CD14-positive monocyte (primary cell): ENCODE measurements at regions not wholly inside any gene's neighbourhood (a gene's known extent, or its start where the extent isn't known, plus 50 kb on each side); places are given as distances from the start of the nearest gene placed in this dataset.

Experiments used
- DNase-seq, 3 donors: peaks; one replicate each; pipeline ENCODE4 v3.0.0-alpha.2; 2011 to 2022
- H2AFZ ChIP-seq: 2 replicates; pipeline ENCODE4 v1.6.0; 2012; ENCODE audit warnings: mild to moderate bottlenecking, low read depth, low read length, inconsistent platforms; ENCODE audit not compliant: insufficient read depth, poor library complexity, severe bottlenecking
- H3K27ac ChIP-seq, 2 donors: 1 replicate in 1 of 2; 2 replicates in 1 of 2; pipeline ENCODE4 v1.5.1; 2012 to 2013; ENCODE audit warnings: low read length in 2 of 2, control low read depth in 1 of 2, inconsistent platforms in 1 of 2, low read depth in 1 of 2, mild to moderate bottlenecking in 1 of 2
- H3K27me3 ChIP-seq, 2 donors: one replicate each; pipeline versions ENCODE4 v1.6.0 to v1.6.1; 2011 to 2013; ENCODE audit warnings: low read length in 2 of 2; ENCODE audit not compliant: control insufficient read depth in 2 of 2, insufficient read depth in 2 of 2
- H3K36me3 ChIP-seq, 2 donors: replicated peaks in 1 of 2; 1 replicate in 1 of 2; 2 replicates in 1 of 2; pipeline versions ENCODE4 v1.5.1 to v1.6.1; 2012 to 2013; ENCODE audit warnings: low read length in 2 of 2, control low read depth in 1 of 2, inconsistent platforms in 1 of 2, mild to moderate bottlenecking in 1 of 2; ENCODE audit not compliant: insufficient read depth in 2 of 2, control insufficient read depth in 1 of 2
- H3K4me1 ChIP-seq, 2 donors: 1 replicate in 1 of 2; 2 replicates in 1 of 2; pipeline versions ENCODE4 v1.5.1 to v1.6.1; 2012 to 2013; ENCODE audit warnings: low read length in 2 of 2, control low read depth in 1 of 2, inconsistent platforms in 1 of 2, mild to moderate bottlenecking in 1 of 2, moderate library complexity in 1 of 2; ENCODE audit not compliant: insufficient read depth in 2 of 2, control insufficient read depth in 1 of 2
- H3K4me2 ChIP-seq: replicated peaks from 2 replicates; pipeline ENCODE3; 2012; ENCODE audit warnings: low read length, moderate library complexity, mild to moderate bottlenecking; ENCODE audit not compliant: poor library complexity, severe bottlenecking; ENCODE audit errors: extremely low read depth
- H3K4me3 ChIP-seq, 3 experiments: fragments of 200-600 bp in 1 of 3; sonication (generic) in 1 of 3; replicated peaks in 1 of 3; 1 replicate in 2 of 3; 2 replicates in 1 of 3; pipeline ENCODE4 v1.5.1; 2011 to 2013; ENCODE audit warnings: low read length in 3 of 3, mild to moderate bottlenecking in 3 of 3, control low read depth in 2 of 3, low read depth in 2 of 3, inconsistent platforms in 1 of 3, moderate library complexity in 1 of 3
- H3K79me2 ChIP-seq: 2 replicates; pipeline ENCODE4 v1.6.0; 2012; ENCODE audit warnings: mild to moderate bottlenecking, control low read depth, inconsistent platforms, low read length, moderate library complexity; ENCODE audit not compliant: insufficient read depth
- H3K9ac ChIP-seq: 2 replicates; pipeline ENCODE4 v1.6.0; 2017; ENCODE audit warnings: low read length, mild to moderate bottlenecking; ENCODE audit not compliant: insufficient read depth, poor library complexity, severe bottlenecking
- H3K9me3 ChIP-seq, 2 donors: replicated peaks in 1 of 2; 1 replicate in 1 of 2; 2 replicates in 1 of 2; pipeline versions ENCODE4 v1.5.1 to v1.6.1; 2012 to 2013; ENCODE audit warnings: low read length in 2 of 2, control low read depth in 1 of 2; ENCODE audit not compliant: control insufficient read depth in 1 of 2, insufficient read depth in 1 of 2
- H4K20me1 ChIP-seq: 2 replicates; pipeline ENCODE4 v1.6.0; 2012; ENCODE audit warnings: mild to moderate bottlenecking, low read length, control low read depth, moderate library complexity; ENCODE audit not compliant: insufficient read depth
- H3K27ac Mint-ChIP-seq, 7 donors: one replicate each; pipeline ENCODE4 v1.8.0; 2020; ENCODE audit warnings: mild to moderate bottlenecking in 7 of 7, mixed read lengths in 7 of 7, moderate library complexity in 6 of 7, inconsistent platforms in 2 of 7
- H3K27me3 Mint-ChIP-seq, 3 donors: one replicate each; pipeline ENCODE4 v1.8.0; 2021 to 2022; ENCODE audit warnings: low read depth in 3 of 3, mild to moderate bottlenecking in 3 of 3, mixed read lengths in 3 of 3, moderate library complexity in 3 of 3, inconsistent platforms in 1 of 3
- H3K36me3 Mint-ChIP-seq, 2 donors: one replicate each; pipeline ENCODE4 v1.8.0; 2020; ENCODE audit warnings: mixed read lengths in 2 of 2, inconsistent platforms in 1 of 2, mild to moderate bottlenecking in 1 of 2
- H3K4me1 Mint-ChIP-seq: one replicate; pipeline ENCODE4 v1.8.0; 2020; ENCODE audit warnings: mild to moderate bottlenecking, mixed read lengths
- H3K4me3 Mint-ChIP-seq, 2 donors: one replicate each; pipeline ENCODE4 v1.8.0; 2020; ENCODE audit warnings: mild to moderate bottlenecking in 2 of 2, mixed read lengths in 2 of 2, moderate library complexity in 1 of 2
- H3K9me3 Mint-ChIP-seq, 7 donors: one replicate each; pipeline ENCODE4 v1.8.0; 2020 to 2022; ENCODE audit warnings: mixed read lengths in 7 of 7, mild to moderate bottlenecking in 6 of 7, moderate library complexity in 6 of 7, inconsistent platforms in 2 of 7
- WGBS: methylation state at CpG from one replicate; pipeline ENCODE4 v1.1.5; 2013; ENCODE audit warnings: missing lambda C conversion rate; ENCODE audit not compliant: insufficient coverage; 5-methylcytosine and 5-hydroxymethylcytosine counted together
- intact Hi-C, 2 donors: fragments of 100-400 bp; cut with micrococcal nuclease; formaldehyde crosslinking; loops; one replicate each; pipeline versions ENCODE4 v1.15.0 to v1.15.1; 2023
- TF ChIP-seq, protein P1 (sequence below): fragments of 200-600 bp; IDR thresholded peaks from one replicate; pipeline ENCODE4 v1.8.0; 2022; ENCODE audit warnings: antibody characterized with exemption, mild to moderate bottlenecking

DNA sequence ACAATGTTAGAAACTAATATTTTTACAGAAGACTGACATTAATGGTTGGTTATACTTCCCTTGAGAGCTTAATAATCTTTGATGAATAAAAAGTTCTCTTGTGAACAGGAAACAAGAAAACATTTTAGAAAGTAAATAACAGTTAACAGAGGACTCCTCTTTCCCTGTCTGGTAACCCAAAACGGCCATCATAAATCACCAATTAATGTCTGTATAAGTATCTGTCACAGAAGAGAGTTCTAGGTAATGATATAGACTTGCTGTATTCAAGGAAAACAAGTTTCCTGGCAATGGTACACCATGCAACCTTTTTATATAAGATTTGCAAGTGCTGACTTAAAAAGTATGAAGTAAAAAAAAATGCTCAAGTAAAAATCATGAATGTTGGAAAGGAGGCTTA is 426.7 kb downstream of the SOX2 start:
- Mint-ChIP-seq H3K36me3 (no peaks in the 10 kb centered on the region), H3K27ac (no peak overlapping the region), H3K4me1 (no peaks in the 10 kb centered on the region), H3K4me3 (no peak overlapping the region), H3K9me3 (peaks cover 0 to 4% (median 0%) of the 10 kb centered on the region in 7 donors), H3K27me3 (no peaks in the 10 kb centered on the region)
- intact Hi-C loops = no loop called here
- no peak for DNase-seq
- no peaks in the 10 kb centered on the region for H4K20me1 ChIP-seq
- H2AFZ ChIP-seq = no peak overlapping the region
- H3K4me1 ChIP-seq = no peaks in the 10 kb centered on the region
- no peaks in the 10 kb centered on the region for H3K36me3 ChIP-seq
- TF ChIP-seq, protein P1, sequence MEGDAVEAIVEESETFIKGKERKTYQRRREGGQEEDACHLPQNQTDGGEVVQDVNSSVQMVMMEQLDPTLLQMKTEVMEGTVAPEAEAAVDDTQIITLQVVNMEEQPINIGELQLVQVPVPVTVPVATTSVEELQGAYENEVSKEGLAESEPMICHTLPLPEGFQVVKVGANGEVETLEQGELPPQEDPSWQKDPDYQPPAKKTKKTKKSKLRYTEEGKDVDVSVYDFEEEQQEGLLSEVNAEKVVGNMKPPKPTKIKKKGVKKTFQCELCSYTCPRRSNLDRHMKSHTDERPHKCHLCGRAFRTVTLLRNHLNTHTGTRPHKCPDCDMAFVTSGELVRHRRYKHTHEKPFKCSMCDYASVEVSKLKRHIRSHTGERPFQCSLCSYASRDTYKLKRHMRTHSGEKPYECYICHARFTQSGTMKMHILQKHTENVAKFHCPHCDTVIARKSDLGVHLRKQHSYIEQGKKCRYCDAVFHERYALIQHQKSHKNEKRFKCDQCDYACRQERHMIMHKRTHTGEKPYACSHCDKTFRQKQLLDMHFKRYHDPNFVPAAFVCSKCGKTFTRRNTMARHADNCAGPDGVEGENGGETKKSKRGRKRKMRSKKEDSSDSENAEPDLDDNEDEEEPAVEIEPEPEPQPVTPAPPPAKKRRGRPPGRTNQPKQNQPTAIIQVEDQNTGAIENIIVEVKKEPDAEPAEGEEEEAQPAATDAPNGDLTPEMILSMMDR = no peak
- H3K4me3 ChIP-seq = no peak overlapping the region
- H3K4me2 ChIP-seq = no peak overlapping the region
- H3K79me2 ChIP-seq = no peaks in the 10 kb centered on the region
- no peaks in the 10 kb centered on the region for H3K9me3 ChIP-seq
- no peak overlapping the region for H3K27ac ChIP-seq
- WGBS = no CpG with 5 or more reads among the region's 1 CpG
- H3K27me3 ChIP-seq = no peaks in the 10 kb centered on the region
- no peak overlapping the region for H3K9ac ChIP-seq

DNA sequence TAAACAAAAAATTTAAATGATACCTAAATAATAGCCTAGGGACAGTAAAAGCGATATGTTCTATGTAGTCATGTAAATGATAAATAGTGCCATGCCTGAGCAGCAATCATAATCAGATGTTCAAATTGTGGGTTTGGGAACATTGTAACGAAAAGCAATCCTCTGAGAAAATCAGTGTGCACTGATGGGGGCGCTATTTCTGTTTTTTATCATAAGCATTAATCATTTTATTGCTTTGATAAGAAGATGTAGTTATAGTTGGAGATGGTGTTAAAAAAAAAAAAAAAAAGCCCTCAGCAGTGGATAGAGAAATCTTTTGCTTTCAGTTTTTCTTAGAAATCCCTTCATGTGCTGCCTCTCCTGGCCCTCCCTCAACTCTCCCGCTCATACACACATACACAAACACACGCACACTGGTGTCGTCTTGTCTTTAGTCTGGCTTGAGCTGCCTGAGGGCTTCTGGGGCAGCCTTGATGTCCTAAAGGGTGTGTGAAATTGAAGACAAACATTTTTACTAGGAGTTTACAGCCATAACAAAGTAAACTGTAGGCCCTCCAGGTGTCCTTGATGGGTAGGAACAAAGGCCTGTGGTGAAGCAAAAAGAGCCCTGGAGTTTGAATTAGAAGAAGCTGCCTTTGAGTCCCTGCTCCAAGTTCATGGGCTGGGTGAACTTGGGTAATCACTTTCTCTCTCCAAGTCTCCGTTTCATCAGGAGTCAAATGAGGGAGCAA is 428.1 kb downstream of the SOX2 start:
- 100% methylated on average over 2 of the region's 7 CpGs for WGBS
- no peaks in the 10 kb centered on the region for H3K4me1 Mint-ChIP-seq
- Histone ChIP-seq H3K36me3 (no peaks in the 10 kb centered on the region), H3K4me2 (no peak overlapping the region), H3K9ac (no peak overlapping the region), H4K20me1 (no peaks in the 10 kb centered on the region), H3K27ac (no peak overlapping the region), H3K27me3 (no peaks in the 10 kb centered on the region), H3K4me1 (no peaks in the 10 kb centered on the region), H3K9me3 (no peaks in the 10 kb centered on the region), H3K79me2 (no peaks in the 10 kb centered on the region), H2AFZ (no peak overlapping the region), H3K4me3 (no peak overlapping the region)
- H3K27ac Mint-ChIP-seq = no peak overlapping the region
- H3K4me3 Mint-ChIP-seq = no peak overlapping the region
- intact Hi-C loops = no loop called here
- peaks cover 0 to 4% (median 0%) of the 10 kb centered on the region in 7 donors for H3K9me3 Mint-ChIP-seq
- DNase-seq = no peak
- no peaks in the 10 kb centered on the region for H3K36me3 Mint-ChIP-seq
- no peaks in the 10 kb centered on the region for H3K27me3 Mint-ChIP-seq
- TF ChIP-seq, protein P1 = no peak
